GM21825 (cell line): ENCODE measurements at regions not wholly inside any gene's neighbourhood (a gene's known extent, or its start where the extent isn't known, plus 50 kb on each side); places are given as distances from the start of the nearest gene placed in this dataset.

Experiments
- ATAC-seq: cut with Tn5 transposase; IDR thresholded peaks from one replicate; pipeline ENCODE4 v1.9.1; 2021; ENCODE audit warnings: mild to moderate bottlenecking, moderate library complexity; ENCODE audit not compliant: unreplicated experiment

GRCh38 chr14:45381091-45381490 lies 128.1 kb upstream of the MIS18BP1 start:
- no peak for ATAC-seq

DNA sequence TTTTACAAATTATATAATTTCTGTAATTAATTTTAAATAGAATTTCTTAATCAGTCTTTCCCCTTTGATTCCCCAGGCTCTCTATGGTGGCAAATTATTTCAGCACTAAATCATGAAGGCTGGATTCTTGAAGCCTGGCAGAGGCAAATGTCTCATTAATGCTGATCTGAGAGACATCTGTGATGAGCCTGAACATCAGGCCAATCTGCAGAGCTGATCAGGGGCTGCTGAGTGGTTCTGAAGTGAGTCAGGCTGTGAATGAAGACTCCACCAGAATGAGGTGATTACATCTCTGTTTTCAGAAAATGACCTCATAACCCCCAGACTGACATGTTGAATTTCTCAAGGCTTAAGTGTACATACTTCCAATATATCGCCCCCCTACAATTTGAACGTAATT lies 124.2 kb upstream of the MIS18BP1 start:
- ATAC-seq, result no peak

DNA sequence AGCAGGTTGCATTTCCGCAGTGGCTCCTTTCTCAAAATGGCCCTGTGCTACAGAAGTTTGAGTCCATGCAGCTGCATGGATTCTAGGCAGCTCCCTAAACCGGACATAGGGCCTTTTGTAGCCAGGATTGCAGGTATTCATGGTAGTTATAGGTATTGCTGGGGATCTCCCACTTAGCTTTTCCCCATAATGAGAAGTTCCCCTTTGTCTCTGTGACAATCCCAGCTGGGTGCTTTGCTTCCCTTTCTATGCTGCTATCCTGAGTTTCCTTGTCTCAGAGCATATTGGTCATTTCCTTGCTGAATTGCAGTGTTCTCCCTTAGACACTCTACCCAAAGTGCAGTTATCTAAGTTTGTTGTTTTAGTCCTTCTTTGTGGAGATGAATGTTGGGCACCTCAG lies 120.9 kb upstream of the MIS18BP1 start:
- ATAC-seq, result no peak

- no peak for ATAC-seq
These were observed 111.7 kb upstream of the MIS18BP1 start for GRCh38 chr14:45364565-45365156.

- no peak for ATAC-seq
These were observed 109.5 kb upstream of the MIS18BP1 start for GRCh38 chr14:45362505-45362904.

DNA sequence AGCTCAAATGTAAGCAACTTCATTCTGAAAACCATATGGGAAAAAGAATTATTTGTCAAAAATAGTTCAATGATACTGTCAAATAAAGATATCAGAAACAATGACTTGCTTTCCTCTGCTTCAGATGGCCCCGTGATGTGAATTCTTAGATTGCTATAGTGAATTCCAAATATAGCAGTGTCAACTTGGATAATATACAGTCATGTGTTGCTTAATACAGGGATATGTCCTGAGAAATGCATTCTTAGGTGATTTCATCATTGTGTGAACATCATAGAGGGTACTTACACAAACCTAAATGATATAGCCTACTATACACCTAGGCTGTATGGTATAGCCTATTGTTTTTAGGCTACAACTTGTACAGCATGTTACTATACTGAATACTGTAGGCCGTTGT lies 108.7 kb upstream of the MIS18BP1 start:
- ATAC-seq, result no peak

- no peak for ATAC-seq
These were observed 106.7 kb upstream of the MIS18BP1 start for GRCh38 chr14:45359746-45360145.

DNA sequence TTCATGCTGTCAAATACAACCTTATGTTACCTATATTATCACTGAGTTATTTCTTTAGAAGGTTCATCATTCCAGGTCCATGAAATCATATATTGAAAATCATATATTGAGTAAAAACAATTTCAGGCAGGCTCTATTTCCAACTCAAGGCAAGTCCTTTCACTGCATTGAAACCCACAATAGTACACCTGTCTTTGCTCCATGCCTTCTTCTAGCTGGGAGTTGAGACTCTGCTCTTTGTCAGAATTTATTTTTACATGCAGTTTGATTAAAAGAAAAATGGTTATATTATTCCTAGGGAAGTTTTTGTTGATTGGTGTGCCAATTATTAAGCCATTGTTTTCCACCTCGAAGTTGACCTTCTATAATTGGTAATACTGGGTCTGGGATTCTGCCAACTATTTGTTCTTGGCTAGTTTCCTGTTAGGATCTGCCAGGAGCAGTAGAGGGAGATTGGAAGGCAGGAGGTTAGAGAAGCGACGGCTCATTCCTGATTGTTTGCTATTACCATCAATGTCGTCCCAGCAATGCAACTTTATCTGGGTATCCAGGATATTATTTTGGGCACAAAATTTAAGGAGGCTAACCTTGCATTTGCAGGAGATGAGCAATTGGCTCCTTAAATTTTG lies 79.5 kb upstream of the MIS18BP1 start:
- no peak for ATAC-seq

- ATAC-seq, result no peak
These were observed 55.9 kb upstream of the MIS18BP1 start for GRCh38 chr14:45308745-45309397.
